HT1080 (cell line): ENCODE measurements at regions not wholly inside any gene's neighbourhood (a gene's known extent, or its start where the extent isn't known, plus 50 kb on each side); places are given as distances from the start of the nearest gene placed in this dataset.

Experiments
- small RNA-seq: library from RNA; depleted of rRNA; stranded (forward); fragments of <200 nt; gene quantifications from one replicate; pipeline ENCODE3, GENCODE V24; 2014

Small RNA genes in the stretch of these regions (small RNA-seq; reads per million reads assigned to genes)
- gene RF00100 (406 reads per million, percentile 98 among the genes with 10 or more reads in this experiment), gene RNU1-59P (0.16 reads per million)
